ENCODE measurements at regions not wholly inside any gene's neighbourhood (a gene's known extent, or its start where the extent isn't known, plus 50 kb on each side); places are given as distances from the start of the nearest gene placed in this dataset.

DNA sequence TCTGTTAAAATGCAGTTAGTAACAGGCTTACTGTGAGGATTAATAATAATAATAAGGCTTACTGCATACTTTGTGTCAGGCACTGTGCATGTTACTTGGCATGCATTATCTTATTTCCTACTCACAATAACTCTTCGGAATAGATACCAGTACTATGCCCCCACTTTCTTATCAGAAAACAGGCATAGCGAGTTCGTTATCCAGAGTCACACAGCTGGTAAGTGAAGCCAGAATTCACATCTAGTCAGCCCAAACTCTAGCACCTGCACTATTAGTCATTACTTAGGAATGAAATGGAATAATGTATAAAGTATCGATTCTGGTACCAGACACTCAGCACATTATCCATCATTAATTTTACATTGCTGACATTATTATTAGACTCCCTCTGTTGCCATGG, 155.7 kb upstream of the BLID start:
- DNase-seq (ENCODE audit: low spot score) (no peak), ATAC-seq (no peak)
- Mint-ChIP-seq H3K4me3 (no peak overlapping the region), H3K4me1 (peaks cover 19% of the 10 kb centered on the region), H3K27me3 (ENCODE audit: low read depth) (no peaks in the 10 kb centered on the region), H3K27ac (no peak overlapping the region), H3K9me3 (no peaks in the 10 kb centered on the region), H3K36me3 (no peaks in the 10 kb centered on the region)
- POLR2A ChIA-PET = no interaction called here
- CTCF ChIA-PET = no interaction called here
- TF ChIP-seq PRRX2 (CRISPR knock-in tag; IDR thresholded peaks at IDR 0.05) (no peak), JUN (CRISPR knock-in tag; IDR thresholded peaks at IDR 0.05) (no peak), USF2 (CRISPR knock-in tag; IDR thresholded peaks at IDR 0.05) (no peak), TEAD4 (CRISPR knock-in tag; IDR thresholded peaks at IDR 0.05) (no peak), ZNF317 (CRISPR knock-in tag; IDR thresholded peaks at IDR 0.05; ENCODE audit: borderline replicate concordance, low read depth) (no peak), MXD4 (CRISPR knock-in tag; IDR thresholded peaks at IDR 0.05; ENCODE audit: borderline replicate concordance) (no peak), FOXP1 (CRISPR knock-in tag; IDR thresholded peaks at IDR 0.05; ENCODE audit: borderline replicate concordance) (no peak), ZNF138 (CRISPR knock-in tag; conservative IDR thresholded peaks at IDR 0.05) (no peak), ZNF416 (CRISPR knock-in tag; IDR thresholded peaks at IDR 0.05) (no peak), ZNF396 (CRISPR knock-in tag; IDR thresholded peaks at IDR 0.05; ENCODE audit: borderline replicate concordance) (no peak), SMAD4 (CRISPR knock-in tag; IDR thresholded peaks at IDR 0.05) (no peak), NFATC4 (CRISPR knock-in tag; IDR thresholded peaks at IDR 0.05) (no peak), RORB (CRISPR knock-in tag; IDR thresholded peaks at IDR 0.05) (no peak), MLX (CRISPR knock-in tag; IDR thresholded peaks at IDR 0.05) (no peak), OVOL2 (CRISPR knock-in tag; IDR thresholded peaks at IDR 0.05; ENCODE audit: borderline replicate concordance) (no peak), PREB (CRISPR knock-in tag; IDR thresholded peaks at IDR 0.05; ENCODE audit: borderline replicate concordance) (no peak)
- TF ChIP-seq, protein P1, sequence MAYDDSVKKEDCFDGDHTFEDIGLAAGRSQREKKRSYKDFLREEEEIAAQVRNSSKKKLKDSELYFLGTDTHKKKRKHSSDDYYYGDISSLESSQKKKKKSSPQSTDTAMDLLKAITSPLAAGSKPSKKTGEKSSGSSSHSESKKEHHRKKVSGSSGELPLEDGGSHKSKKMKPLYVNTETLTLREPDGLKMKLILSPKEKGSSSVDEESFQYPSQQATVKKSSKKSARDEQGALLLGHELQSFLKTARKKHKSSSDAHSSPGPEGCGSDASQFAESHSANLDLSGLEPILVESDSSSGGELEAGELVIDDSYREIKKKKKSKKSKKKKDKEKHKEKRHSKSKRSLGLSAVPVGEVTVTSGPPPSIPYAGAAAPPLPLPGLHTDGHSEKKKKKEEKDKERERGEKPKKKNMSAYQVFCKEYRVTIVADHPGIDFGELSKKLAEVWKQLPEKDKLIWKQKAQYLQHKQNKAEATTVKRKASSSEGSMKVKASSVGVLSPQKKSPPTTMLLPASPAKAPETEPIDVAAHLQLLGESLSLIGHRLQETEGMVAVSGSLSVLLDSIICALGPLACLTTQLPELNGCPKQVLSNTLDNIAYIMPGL (CRISPR knock-in tag; IDR thresholded peaks at IDR 0.05) = no peak
- TF ChIP-seq, protein P2, sequence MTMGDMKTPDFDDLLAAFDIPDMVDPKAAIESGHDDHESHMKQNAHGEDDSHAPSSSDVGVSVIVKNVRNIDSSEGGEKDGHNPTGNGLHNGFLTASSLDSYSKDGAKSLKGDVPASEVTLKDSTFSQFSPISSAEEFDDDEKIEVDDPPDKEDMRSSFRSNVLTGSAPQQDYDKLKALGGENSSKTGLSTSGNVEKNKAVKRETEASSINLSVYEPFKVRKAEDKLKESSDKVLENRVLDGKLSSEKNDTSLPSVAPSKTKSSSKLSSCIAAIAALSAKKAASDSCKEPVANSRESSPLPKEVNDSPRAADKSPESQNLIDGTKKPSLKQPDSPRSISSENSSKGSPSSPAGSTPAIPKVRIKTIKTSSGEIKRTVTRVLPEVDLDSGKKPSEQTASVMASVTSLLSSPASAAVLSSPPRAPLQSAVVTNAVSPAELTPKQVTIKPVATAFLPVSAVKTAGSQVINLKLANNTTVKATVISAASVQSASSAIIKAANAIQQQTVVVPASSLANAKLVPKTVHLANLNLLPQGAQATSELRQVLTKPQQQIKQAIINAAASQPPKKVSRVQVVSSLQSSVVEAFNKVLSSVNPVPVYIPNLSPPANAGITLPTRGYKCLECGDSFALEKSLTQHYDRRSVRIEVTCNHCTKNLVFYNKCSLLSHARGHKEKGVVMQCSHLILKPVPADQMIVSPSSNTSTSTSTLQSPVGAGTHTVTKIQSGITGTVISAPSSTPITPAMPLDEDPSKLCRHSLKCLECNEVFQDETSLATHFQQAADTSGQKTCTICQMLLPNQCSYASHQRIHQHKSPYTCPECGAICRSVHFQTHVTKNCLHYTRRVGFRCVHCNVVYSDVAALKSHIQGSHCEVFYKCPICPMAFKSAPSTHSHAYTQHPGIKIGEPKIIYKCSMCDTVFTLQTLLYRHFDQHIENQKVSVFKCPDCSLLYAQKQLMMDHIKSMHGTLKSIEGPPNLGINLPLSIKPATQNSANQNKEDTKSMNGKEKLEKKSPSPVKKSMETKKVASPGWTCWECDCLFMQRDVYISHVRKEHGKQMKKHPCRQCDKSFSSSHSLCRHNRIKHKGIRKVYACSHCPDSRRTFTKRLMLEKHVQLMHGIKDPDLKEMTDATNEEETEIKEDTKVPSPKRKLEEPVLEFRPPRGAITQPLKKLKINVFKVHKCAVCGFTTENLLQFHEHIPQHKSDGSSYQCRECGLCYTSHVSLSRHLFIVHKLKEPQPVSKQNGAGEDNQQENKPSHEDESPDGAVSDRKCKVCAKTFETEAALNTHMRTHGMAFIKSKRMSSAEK (CRISPR knock-in tag; IDR thresholded peaks at IDR 0.05; ENCODE audit: borderline replicate concordance) = no peak

GRCh38 chr11:122271137-122271536, 155.1 kb upstream of the BLID start:
- ATAC-seq (no peak; the same call in 1 of the 2 replicates), DNase-seq (ENCODE audit: low spot score) (no peak)
- no peaks in the 10 kb centered on the region for H3K36me3 Mint-ChIP-seq
- peaks cover 20% of the 10 kb centered on the region for H3K4me1 Mint-ChIP-seq
- H3K4me3 Mint-ChIP-seq = no peak overlapping the region
- ChIA-PET POLR2A (no interaction called here), CTCF (interaction anchor here (1.1 kb wide), 1 partner anchor 235 kb away, joined by 3 read pairs; no protein-coding TSS in a partner anchor)
- no peaks in the 10 kb centered on the region for H3K9me3 Mint-ChIP-seq
- TF ChIP-seq, protein P1 (CRISPR knock-in tag; IDR thresholded peaks at IDR 0.05) = no peak
- TF ChIP-seq GRHL2 (CRISPR knock-in tag; IDR thresholded peaks at IDR 0.05; ENCODE audit: insufficient replicate concordance, severe bottlenecking) (no peak), TEAD1 (CRISPR knock-in tag; IDR thresholded peaks at IDR 0.05) (no peak), ETV6 (CRISPR knock-in tag; IDR thresholded peaks at IDR 0.05) (no peak), NR3C1 (CRISPR knock-in tag; conservative IDR thresholded peaks at IDR 0.05; ENCODE audit: low read depth) (no peak), GTF2I (CRISPR knock-in tag; conservative IDR thresholded peaks at IDR 0.05) (no peak), ATF3 (CRISPR knock-in tag; conservative IDR thresholded peaks at IDR 0.05) (no peak), TEAD4 (CRISPR knock-in tag; IDR thresholded peaks at IDR 0.05) (no peak), CBFB (CRISPR knock-in tag; IDR thresholded peaks at IDR 0.05; ENCODE audit: low read depth) (no peak), IRF2 (CRISPR knock-in tag; IDR thresholded peaks at IDR 0.05; ENCODE audit: borderline replicate concordance, low read depth) (no peak)
- no peaks in the 10 kb centered on the region for H3K27me3 Mint-ChIP-seq (ENCODE audit: low read depth)
- H3K27ac Mint-ChIP-seq = no peak overlapping the region

Data from WTC11 (cell line).